ENCODE measurements at regions not wholly inside any gene's neighbourhood (a gene's known extent, or its start where the extent isn't known, plus 50 kb on each side); places are given as distances from the start of the nearest gene placed in this dataset.

DNA sequence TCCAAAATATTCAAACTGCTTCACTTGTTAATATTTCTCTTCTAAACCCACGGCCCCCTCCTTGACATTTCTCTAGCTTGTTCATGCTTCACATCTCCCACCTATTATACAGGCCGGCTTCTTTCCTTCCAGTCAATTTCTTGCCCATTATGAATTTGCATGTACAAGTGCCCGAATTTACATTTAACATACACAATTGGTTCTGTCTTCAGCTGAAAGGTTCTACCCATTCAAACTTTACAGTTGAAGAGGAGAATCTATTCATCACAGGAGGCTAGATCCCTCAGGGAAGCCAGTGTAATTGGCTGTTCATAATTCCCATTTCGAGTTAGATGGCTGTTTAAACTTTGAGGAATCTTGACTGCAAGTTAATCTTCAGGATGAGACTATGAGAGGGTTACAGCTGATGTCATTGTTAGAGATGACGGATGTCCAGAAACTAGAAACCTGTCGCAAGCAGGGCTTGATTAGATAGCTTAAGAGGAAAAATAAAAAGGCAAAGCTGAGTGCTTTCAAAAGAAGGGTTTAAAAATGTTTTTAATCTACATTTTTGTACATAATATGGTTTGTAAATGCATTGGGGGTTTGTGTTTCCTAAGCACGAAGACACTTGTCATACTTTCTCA lies 157.0 kb downstream of the ADSS2 start:
- no TSS peak for BruUV-seq (replicated peaks)
- H3K27ac ChIP-seq (ENCODE audit: low read length), result no peak overlapping the region
- no peak for DNase-seq (ENCODE audit: low read depth, low spot score)
- ATAC-seq, result no peak
- no peaks in the 10 kb centered on the region for H3K9me3 ChIP-seq (ENCODE audit: control insufficient read depth, insufficient read depth, low read depth, low read length)
- no peak overlapping the region for H3K4me3 ChIP-seq (ENCODE audit: low read depth in 2 of 2, low read length in 2 of 2)
- TF ChIP-seq TCF7L2 (IDR thresholded peaks at IDR 0.05; ENCODE audit: low read depth, low read length) (no peak), POLR2AphosphoS5 (IDR thresholded peaks at IDR 0.05; ENCODE audit: low read depth, low read length) (no peak), SIN3A (IDR thresholded peaks at IDR 0.05; ENCODE audit: borderline replicate concordance, insufficient read depth, low read depth, low read length) (no peak)
- TF ChIP-seq, protein P1, sequence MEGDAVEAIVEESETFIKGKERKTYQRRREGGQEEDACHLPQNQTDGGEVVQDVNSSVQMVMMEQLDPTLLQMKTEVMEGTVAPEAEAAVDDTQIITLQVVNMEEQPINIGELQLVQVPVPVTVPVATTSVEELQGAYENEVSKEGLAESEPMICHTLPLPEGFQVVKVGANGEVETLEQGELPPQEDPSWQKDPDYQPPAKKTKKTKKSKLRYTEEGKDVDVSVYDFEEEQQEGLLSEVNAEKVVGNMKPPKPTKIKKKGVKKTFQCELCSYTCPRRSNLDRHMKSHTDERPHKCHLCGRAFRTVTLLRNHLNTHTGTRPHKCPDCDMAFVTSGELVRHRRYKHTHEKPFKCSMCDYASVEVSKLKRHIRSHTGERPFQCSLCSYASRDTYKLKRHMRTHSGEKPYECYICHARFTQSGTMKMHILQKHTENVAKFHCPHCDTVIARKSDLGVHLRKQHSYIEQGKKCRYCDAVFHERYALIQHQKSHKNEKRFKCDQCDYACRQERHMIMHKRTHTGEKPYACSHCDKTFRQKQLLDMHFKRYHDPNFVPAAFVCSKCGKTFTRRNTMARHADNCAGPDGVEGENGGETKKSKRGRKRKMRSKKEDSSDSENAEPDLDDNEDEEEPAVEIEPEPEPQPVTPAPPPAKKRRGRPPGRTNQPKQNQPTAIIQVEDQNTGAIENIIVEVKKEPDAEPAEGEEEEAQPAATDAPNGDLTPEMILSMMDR (IDR thresholded peaks at IDR 0.05), result no peak
- TF ChIP-seq, protein P2, sequence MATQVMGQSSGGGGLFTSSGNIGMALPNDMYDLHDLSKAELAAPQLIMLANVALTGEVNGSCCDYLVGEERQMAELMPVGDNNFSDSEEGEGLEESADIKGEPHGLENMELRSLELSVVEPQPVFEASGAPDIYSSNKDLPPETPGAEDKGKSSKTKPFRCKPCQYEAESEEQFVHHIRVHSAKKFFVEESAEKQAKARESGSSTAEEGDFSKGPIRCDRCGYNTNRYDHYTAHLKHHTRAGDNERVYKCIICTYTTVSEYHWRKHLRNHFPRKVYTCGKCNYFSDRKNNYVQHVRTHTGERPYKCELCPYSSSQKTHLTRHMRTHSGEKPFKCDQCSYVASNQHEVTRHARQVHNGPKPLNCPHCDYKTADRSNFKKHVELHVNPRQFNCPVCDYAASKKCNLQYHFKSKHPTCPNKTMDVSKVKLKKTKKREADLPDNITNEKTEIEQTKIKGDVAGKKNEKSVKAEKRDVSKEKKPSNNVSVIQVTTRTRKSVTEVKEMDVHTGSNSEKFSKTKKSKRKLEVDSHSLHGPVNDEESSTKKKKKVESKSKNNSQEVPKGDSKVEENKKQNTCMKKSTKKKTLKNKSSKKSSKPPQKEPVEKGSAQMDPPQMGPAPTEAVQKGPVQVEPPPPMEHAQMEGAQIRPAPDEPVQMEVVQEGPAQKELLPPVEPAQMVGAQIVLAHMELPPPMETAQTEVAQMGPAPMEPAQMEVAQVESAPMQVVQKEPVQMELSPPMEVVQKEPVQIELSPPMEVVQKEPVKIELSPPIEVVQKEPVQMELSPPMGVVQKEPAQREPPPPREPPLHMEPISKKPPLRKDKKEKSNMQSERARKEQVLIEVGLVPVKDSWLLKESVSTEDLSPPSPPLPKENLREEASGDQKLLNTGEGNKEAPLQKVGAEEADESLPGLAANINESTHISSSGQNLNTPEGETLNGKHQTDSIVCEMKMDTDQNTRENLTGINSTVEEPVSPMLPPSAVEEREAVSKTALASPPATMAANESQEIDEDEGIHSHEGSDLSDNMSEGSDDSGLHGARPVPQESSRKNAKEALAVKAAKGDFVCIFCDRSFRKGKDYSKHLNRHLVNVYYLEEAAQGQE (IDR thresholded peaks at IDR 0.05; ENCODE audit: insufficient read depth in 1 of 2, low read depth in 2 of 2, low read length in 1 of 2), result no peak
- intact Hi-C loops (cut with micrococcal nuclease; ENCODE audit: unreplicated experiment) (no loop called here), in situ Hi-C loops (cut with HindIII; ENCODE audit: low pct_unique_long_range_greater_than_20kb, low sequenced_read_pairs) (no loop called here)
- H3K4me1 ChIP-seq (ENCODE audit: control insufficient read depth, insufficient read depth, low read length), result no peaks in the 10 kb centered on the region
- ChIA-PET POLR2A (no interaction called here), CTCF (no interaction called here)
- H3K36me3 ChIP-seq (ENCODE audit: control insufficient read depth, insufficient read depth, low read length), result no peaks in the 10 kb centered on the region
- H3K27me3 ChIP-seq (ENCODE audit: control insufficient read depth, insufficient read depth, low read length), result no peaks in the 10 kb centered on the region

DNA sequence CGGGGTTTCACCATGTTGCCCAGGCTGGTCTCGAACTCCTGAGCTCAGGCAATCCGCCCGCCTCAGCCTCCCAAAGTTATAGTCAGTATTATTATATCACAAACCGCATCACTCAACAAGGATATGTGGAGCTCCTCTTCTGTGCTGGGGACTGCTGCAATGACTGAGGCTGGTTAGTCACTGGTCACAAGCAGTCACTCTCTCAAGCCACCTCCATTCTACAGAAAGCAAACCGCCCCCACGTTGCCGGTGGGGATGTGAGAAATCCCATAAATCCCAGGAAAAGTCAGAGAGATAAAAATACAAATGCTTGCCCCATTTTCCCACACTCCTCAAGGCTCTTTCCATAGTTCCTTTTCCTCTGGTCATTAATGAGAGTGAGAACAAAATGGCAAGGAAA lies 155.7 kb downstream of the ADSS2 start:
- BruUV-seq (replicated peaks), result no TSS peak
- no peak for TF ChIP-seq POLR2AphosphoS5 (IDR thresholded peaks at IDR 0.05; ENCODE audit: low read depth, low read length)
- TF ChIP-seq, protein P2 (IDR thresholded peaks at IDR 0.05; ENCODE audit: insufficient read depth in 1 of 2, low read depth in 2 of 2, low read length in 1 of 2), result no peak
- TF ChIP-seq SIN3A (IDR thresholded peaks at IDR 0.05; ENCODE audit: borderline replicate concordance, insufficient read depth, low read depth, low read length), result no peak
- no peak for TF ChIP-seq TCF7L2 (IDR thresholded peaks at IDR 0.05; ENCODE audit: low read depth, low read length)
- TF ChIP-seq, protein P1 (IDR thresholded peaks at IDR 0.05), result no peak
- CTCF ChIA-PET, result no interaction called here
- in situ Hi-C loops (cut with HindIII; ENCODE audit: low pct_unique_long_range_greater_than_20kb, low sequenced_read_pairs), result no loop called here
- Histone ChIP-seq H3K4me3 (ENCODE audit: low read depth in 2 of 2, low read length in 2 of 2) (no peak overlapping the region), H3K27me3 (ENCODE audit: control insufficient read depth, insufficient read depth, low read length) (no peaks in the 10 kb centered on the region), H3K36me3 (ENCODE audit: control insufficient read depth, insufficient read depth, low read length) (no peaks in the 10 kb centered on the region), H3K9me3 (ENCODE audit: control insufficient read depth, insufficient read depth, low read depth, low read length) (no peaks in the 10 kb centered on the region), H3K27ac (ENCODE audit: low read length) (no peak overlapping the region), H3K4me1 (ENCODE audit: control insufficient read depth, insufficient read depth, low read length) (no peaks in the 10 kb centered on the region)
- intact Hi-C loops (cut with micrococcal nuclease; ENCODE audit: unreplicated experiment), result no loop called here
- POLR2A ChIA-PET, result no interaction called here
- ATAC-seq (no peak), DNase-seq (ENCODE audit: low read depth, low spot score) (no peak)

Data from Panc1 (cell line).